Ishikawa (cell line): ENCODE measurements at regions not wholly inside any gene's neighbourhood (a gene's known extent, or its start where the extent isn't known, plus 50 kb on each side); places are given as distances from the start of the nearest gene placed in this dataset.

Experiments used
- CEBPB ChIP-seq: IDR thresholded peaks from 2 replicates; pipeline ENCODE4 v1.6.1; 2012
- CREB1 ChIP-seq: IDR thresholded peaks from 2 replicates; pipeline ENCODE4 v1.6.1; 2012; ENCODE audit warnings: low read depth
- EP300 ChIP-seq: IDR thresholded peaks from 2 replicates; pipeline ENCODE4 v1.6.1; 2012; ENCODE audit warnings: borderline replicate concordance
- FOXM1 ChIP-seq: IDR thresholded peaks from 2 replicates; pipeline ENCODE4 v1.6.1; 2012; ENCODE audit warnings: low read depth, borderline replicate concordance
- NFIC ChIP-seq: IDR thresholded peaks from 2 replicates; pipeline ENCODE4 v1.6.1; 2012
- RAD21 ChIP-seq: IDR thresholded peaks from 2 replicates; pipeline ENCODE4 v1.6.1; 2012; ENCODE audit warnings: low read depth
- TAF1 ChIP-seq: IDR thresholded peaks from 2 replicates; pipeline ENCODE4 v1.6.1; 2012; ENCODE audit warnings: low read depth, mild to moderate bottlenecking
- TCF12 ChIP-seq: IDR thresholded peaks from 2 replicates; pipeline ENCODE4 v1.6.1; 2012; ENCODE audit warnings: low read depth
- TEAD4 ChIP-seq: IDR thresholded peaks from 2 replicates; pipeline ENCODE4 v1.6.1; 2012
- YY1 ChIP-seq: IDR thresholded peaks from 2 replicates; pipeline ENCODE4 v1.6.1; 2012; ENCODE audit warnings: low read depth
- ZBTB7A ChIP-seq: IDR thresholded peaks from 2 replicates; pipeline ENCODE4 v1.6.1; 2012; ENCODE audit warnings: low read depth
- TF ChIP-seq, protein P1 (sequence below): IDR thresholded peaks from 2 replicates; pipeline ENCODE4 v1.6.1; 2012; ENCODE audit warnings: low read depth, mild to moderate bottlenecking
- TF ChIP-seq, protein P2 (sequence below): IDR thresholded peaks from 2 replicates; pipeline ENCODE4 v1.6.1; 2012
- TF ChIP-seq, protein P3 (sequence below): IDR thresholded peaks from 2 replicates; pipeline ENCODE4 v1.6.1; 2012

DNA sequence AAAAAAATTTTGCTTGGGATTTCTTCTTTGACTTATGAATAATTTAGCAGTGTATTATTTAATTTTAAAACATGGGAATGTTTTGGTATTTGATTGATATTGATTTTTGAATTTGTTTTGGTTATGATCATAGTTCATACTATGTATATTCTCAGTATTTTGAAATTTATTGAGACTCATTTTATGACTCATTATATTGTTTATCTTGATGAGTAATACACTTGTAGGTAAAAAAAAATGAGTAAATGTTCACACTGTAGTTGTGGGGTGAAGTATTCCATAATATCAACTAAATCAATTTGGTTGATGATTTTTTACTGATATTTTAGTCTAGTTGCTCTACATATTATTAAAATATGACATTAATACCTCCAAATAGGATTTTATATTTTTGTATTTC lies 1142.2 kb downstream of the ADGRL3 start:
- TF ChIP-seq ZBTB7A (no peak), EP300 (no peak), NFIC (no peak), CREB1 (no peak), CEBPB (no peak), TAF1 (no peak), TCF12 (no peak), FOXM1 (no peak), YY1 (no peak), TEAD4 (no peak), RAD21 (no peak)
- TF ChIP-seq, protein P1, sequence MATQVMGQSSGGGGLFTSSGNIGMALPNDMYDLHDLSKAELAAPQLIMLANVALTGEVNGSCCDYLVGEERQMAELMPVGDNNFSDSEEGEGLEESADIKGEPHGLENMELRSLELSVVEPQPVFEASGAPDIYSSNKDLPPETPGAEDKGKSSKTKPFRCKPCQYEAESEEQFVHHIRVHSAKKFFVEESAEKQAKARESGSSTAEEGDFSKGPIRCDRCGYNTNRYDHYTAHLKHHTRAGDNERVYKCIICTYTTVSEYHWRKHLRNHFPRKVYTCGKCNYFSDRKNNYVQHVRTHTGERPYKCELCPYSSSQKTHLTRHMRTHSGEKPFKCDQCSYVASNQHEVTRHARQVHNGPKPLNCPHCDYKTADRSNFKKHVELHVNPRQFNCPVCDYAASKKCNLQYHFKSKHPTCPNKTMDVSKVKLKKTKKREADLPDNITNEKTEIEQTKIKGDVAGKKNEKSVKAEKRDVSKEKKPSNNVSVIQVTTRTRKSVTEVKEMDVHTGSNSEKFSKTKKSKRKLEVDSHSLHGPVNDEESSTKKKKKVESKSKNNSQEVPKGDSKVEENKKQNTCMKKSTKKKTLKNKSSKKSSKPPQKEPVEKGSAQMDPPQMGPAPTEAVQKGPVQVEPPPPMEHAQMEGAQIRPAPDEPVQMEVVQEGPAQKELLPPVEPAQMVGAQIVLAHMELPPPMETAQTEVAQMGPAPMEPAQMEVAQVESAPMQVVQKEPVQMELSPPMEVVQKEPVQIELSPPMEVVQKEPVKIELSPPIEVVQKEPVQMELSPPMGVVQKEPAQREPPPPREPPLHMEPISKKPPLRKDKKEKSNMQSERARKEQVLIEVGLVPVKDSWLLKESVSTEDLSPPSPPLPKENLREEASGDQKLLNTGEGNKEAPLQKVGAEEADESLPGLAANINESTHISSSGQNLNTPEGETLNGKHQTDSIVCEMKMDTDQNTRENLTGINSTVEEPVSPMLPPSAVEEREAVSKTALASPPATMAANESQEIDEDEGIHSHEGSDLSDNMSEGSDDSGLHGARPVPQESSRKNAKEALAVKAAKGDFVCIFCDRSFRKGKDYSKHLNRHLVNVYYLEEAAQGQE: no peak
- TF ChIP-seq, protein P2, sequence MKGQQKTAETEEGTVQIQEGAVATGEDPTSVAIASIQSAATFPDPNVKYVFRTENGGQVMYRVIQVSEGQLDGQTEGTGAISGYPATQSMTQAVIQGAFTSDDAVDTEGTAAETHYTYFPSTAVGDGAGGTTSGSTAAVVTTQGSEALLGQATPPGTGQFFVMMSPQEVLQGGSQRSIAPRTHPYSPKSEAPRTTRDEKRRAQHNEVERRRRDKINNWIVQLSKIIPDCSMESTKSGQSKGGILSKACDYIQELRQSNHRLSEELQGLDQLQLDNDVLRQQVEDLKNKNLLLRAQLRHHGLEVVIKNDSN: no peak
- TF ChIP-seq, protein P3, sequence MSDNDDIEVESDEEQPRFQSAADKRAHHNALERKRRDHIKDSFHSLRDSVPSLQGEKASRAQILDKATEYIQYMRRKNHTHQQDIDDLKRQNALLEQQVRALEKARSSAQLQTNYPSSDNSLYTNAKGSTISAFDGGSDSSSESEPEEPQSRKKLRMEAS: no peak
